Astrocyte of the spinal cord (primary cell): ENCODE measurements at regions not wholly inside any gene's neighbourhood (a gene's known extent, or its start where the extent isn't known, plus 50 kb on each side); places are given as distances from the start of the nearest gene placed in this dataset.

Experiments
- DNase-seq: peaks from one replicate; pipeline ENCODE4 v3.0.0; 2011; ENCODE audit warnings: low read depth, low spot score
- H3K4me3 ChIP-seq: 2 replicates; pipeline ENCODE4 v1.5.1; 2011; ENCODE audit warnings: low read depth, mild to moderate bottlenecking, low read length, moderate library complexity
- CTCF ChIP-seq: IDR thresholded peaks from 2 replicates; pipeline ENCODE4 v1.5.1; 2012; ENCODE audit warnings: low read depth, mild to moderate bottlenecking, low read length, inconsistent platforms
- in situ Hi-C: cut with HindIII; loops from 2 replicates; pipeline ENCODE4 v1.10.0; 2017; ENCODE audit warnings: low sequenced_read_pairs

- H3K4me3 ChIP-seq = no peak overlapping the region
- DNase-seq = no peak
- in situ Hi-C loops = no loop called here
- TF ChIP-seq CTCF = no peak
These were observed 814.8 kb upstream of the PRKX start for GRCh38 chrX:4528247-4528646.

GRCh38 chrX:4485912-4486311 is 772.5 kb upstream of the PRKX start:
- in situ Hi-C loops = no loop called here
- no peak overlapping the region for H3K4me3 ChIP-seq
- TF ChIP-seq CTCF = no peak
- no peak for DNase-seq

GRCh38 chrX:4484266-4484665 is 770.8 kb upstream of the PRKX start:
- in situ Hi-C loops = no loop called here
- DNase-seq = no peak
- TF ChIP-seq CTCF = no peak
- no peak overlapping the region for H3K4me3 ChIP-seq

GRCh38 chrX:4451591-4451990 is 738.1 kb upstream of the PRKX start:
- no peak for TF ChIP-seq CTCF
- H3K4me3 ChIP-seq = no peak overlapping the region
- in situ Hi-C loops = no loop called here
- DNase-seq = no peak

GRCh38 chrX:4450177-4450576 is 736.7 kb upstream of the PRKX start:
- no peak overlapping the region for H3K4me3 ChIP-seq
- no peak for DNase-seq
- no peak for TF ChIP-seq CTCF
- in situ Hi-C loops = no loop called here

GRCh38 chrX:4435905-4436304 is 722.5 kb upstream of the PRKX start:
- no peak for TF ChIP-seq CTCF
- in situ Hi-C loops = no loop called here
- DNase-seq = no peak
- H3K4me3 ChIP-seq = no peak overlapping the region

- in situ Hi-C loops = no loop called here
- no peak for DNase-seq
- H3K4me3 ChIP-seq = no peak overlapping the region
- no peak for TF ChIP-seq CTCF
These were observed 684.0 kb upstream of the PRKX start for GRCh38 chrX:4397471-4397870.
